Mesendoderm (in vitro differentiated cells): ENCODE measurements at regions not wholly inside any gene's neighbourhood (a gene's known extent, or its start where the extent isn't known, plus 50 kb on each side); places are given as distances from the start of the nearest gene placed in this dataset.

ENCODE experiments used
- DNase-seq: peaks from one replicate; pipeline ENCODE4 v3.0.0; 2013
- H2AK5ac ChIP-seq: 2 replicates; pipeline ENCODE4 v1.6.1; 2013; ENCODE audit warnings: low read length, inconsistent platforms
- H2BK120ac ChIP-seq: 2 replicates; pipeline ENCODE4 v1.6.1; 2013; ENCODE audit warnings: low read depth, mild to moderate bottlenecking, low read length, moderate library complexity, mixed read lengths
- H2BK15ac ChIP-seq: replicated peaks from 2 replicates; pipeline ENCODE4 v1.6.1; 2013; ENCODE audit warnings: low read depth, mild to moderate bottlenecking, moderate library complexity
- H2BK5ac ChIP-seq: 2 replicates; pipeline ENCODE4 v1.6.1; 2013; ENCODE audit warnings: low read length, inconsistent platforms
- H3K18ac ChIP-seq: 2 replicates; pipeline ENCODE4 v1.6.1; 2013; ENCODE audit warnings: mild to moderate bottlenecking, low read length, mixed read lengths
- H3K23ac ChIP-seq: one replicate; pipeline ENCODE4 v1.6.1; 2013; ENCODE audit warnings: low read length
- H3K27ac ChIP-seq: 2 replicates; pipeline ENCODE4 v1.5.1; 2013; ENCODE audit warnings: low read depth, mild to moderate bottlenecking, inconsistent platforms, low read length, moderate library complexity
- H3K27me3 ChIP-seq: 2 replicates; pipeline ENCODE4 v1.6.1; 2013; ENCODE audit warnings: low read length, control low read depth, mild to moderate bottlenecking, inconsistent platforms; ENCODE audit not compliant: insufficient read depth, poor library complexity
- H3K36me3 ChIP-seq: 2 replicates; pipeline ENCODE4 v1.6.1; 2013; ENCODE audit warnings: low read length, inconsistent platforms; ENCODE audit not compliant: control insufficient read depth, insufficient read depth
- H3K4ac ChIP-seq: one replicate; pipeline ENCODE4 v1.6.1; 2013; ENCODE audit warnings: low read depth, mild to moderate bottlenecking, low read length, moderate library complexity
- H3K4me1 ChIP-seq: 2 replicates; pipeline ENCODE4 v1.6.1; 2013; ENCODE audit warnings: low read depth, low read length, inconsistent platforms; ENCODE audit not compliant: control insufficient read depth
- H3K4me2 ChIP-seq: 2 replicates; pipeline ENCODE4 v1.6.1; 2013; ENCODE audit warnings: low read length
- H3K4me3 ChIP-seq: 2 replicates; pipeline ENCODE4 v1.5.1; 2013; ENCODE audit warnings: mild to moderate bottlenecking, low read length
- H3K56ac ChIP-seq: one replicate; pipeline ENCODE4 v1.6.1; 2013; ENCODE audit warnings: low read length
- H3K79me1 ChIP-seq: 2 replicates; pipeline ENCODE4 v1.6.1; 2013; ENCODE audit warnings: low read length, inconsistent platforms
- H3K79me2 ChIP-seq: 2 replicates; pipeline ENCODE4 v1.6.1; 2013; ENCODE audit warnings: mild to moderate bottlenecking, low read length; ENCODE audit not compliant: control insufficient read depth, insufficient read depth
- H3K9ac ChIP-seq: 2 replicates; pipeline ENCODE4 v1.6.1; 2013; ENCODE audit warnings: low read length, inconsistent platforms
- H4K5ac ChIP-seq: one replicate; pipeline ENCODE4 v1.6.1; 2013; ENCODE audit warnings: low read length
- H4K8ac ChIP-seq: one replicate; pipeline ENCODE4 v1.6.1; 2013; ENCODE audit warnings: low read depth, mild to moderate bottlenecking, control low read depth, low read length, moderate library complexity
- WGBS: extraction: QIAGEN DNeasy Blood & Tissue Kit; methylation state at CpG from one replicate; pipeline ENCODE4 v1.1.7; 2013; ENCODE audit warnings: low lambda C conversion rate, missing lambda C conversion rate; ENCODE audit not compliant: insufficient coverage; ENCODE audit errors: extremely low coverage; 5-methylcytosine and 5-hydroxymethylcytosine counted together

DNA sequence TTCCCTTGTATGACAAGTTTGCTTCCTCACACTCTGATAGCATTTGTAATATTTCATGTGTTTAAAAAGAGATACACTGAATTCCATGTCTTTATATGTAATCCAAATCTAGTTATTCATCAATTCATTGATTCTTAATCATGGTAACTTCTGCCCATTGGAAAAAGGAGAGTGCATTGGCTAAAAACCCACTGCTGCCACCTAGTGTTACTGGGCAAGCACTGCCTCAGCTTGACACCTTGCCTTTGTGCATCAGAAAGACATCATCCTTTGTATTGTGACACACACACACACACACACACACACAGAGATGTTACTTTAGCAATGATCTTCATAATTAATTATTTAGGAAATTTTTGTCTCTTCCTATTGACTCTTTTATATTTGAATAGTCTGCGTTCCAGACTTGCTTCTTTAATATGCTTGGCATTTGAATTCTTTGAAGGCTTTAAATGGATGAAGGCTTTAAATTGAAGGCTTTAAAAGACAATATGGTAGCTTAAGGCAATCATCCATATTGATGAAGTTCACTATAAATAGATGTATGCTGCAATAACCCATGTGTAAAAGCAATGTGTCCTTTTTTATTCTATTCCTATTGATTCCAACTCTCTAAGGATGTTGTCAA is 414.2 kb upstream of the CHST9 start:
- Histone ChIP-seq H3K4me1 (peaks cover 3% of the 10 kb centered on the region), H3K36me3 (no peaks in the 10 kb centered on the region), H2BK15ac (no peak overlapping the region), H3K79me2 (no peaks in the 10 kb centered on the region), H3K27me3 (no peaks in the 10 kb centered on the region), H3K4me2 (no peak overlapping the region), H4K5ac (no peak overlapping the region), H3K18ac (no peak overlapping the region), H3K79me1 (no peaks in the 10 kb centered on the region), H2AK5ac (no peak overlapping the region), H3K9ac (no peak overlapping the region), H3K4ac (no peak overlapping the region), H3K56ac (no peak overlapping the region), H2BK5ac (no peak overlapping the region), H2BK120ac (no peak overlapping the region), H4K8ac (no peak overlapping the region), H3K27ac (no peak overlapping the region), H3K4me3 (no peak overlapping the region), H3K23ac (no peak overlapping the region)
- WGBS, result no CpG with 5 or more reads among the region's 1 CpG
- peak; percentile 59 for DNase-seq

DNA sequence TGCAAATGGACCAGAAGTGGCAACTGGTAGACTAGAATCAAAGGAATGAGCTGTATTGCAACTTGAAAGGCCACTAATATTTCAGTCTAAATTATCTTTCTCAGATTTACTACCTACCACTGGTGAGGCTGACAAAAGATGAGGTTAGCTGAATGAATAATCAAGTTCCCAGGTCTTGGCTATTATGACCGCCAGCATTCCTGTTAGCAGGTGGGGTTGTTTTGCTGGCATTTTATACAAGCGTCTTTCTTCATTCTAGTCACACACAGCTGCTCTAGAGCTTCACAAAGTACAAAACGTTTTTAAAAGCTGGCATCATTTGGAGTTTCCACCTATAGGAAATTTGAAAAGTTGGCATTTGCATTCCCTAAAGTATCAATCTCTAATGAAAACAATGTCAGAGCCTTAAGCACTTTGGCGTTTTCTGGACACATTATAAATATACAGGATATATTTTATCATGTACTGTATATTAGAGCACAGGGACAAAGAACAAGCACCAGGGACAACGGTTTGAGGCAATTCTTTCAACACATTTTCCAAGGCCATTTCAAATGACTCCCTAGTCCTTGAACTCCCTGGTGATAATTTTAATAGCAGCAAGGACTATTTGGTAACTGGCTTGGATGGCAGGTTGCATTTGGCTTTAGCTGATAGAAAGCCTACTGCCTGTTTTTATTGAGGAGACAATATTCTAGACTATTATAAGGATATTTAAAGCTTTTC is 410.2 kb upstream of the CHST9 start:
- Histone ChIP-seq H2BK120ac (no peak overlapping the region), H3K4me1 (peaks cover 3% of the 10 kb centered on the region), H3K4me3 (no peak overlapping the region), H2BK5ac (no peak overlapping the region), H3K36me3 (no peaks in the 10 kb centered on the region), H3K4ac (no peak overlapping the region), H3K79me1 (no peaks in the 10 kb centered on the region), H2BK15ac (no peak overlapping the region), H3K9ac (no peak overlapping the region), H3K79me2 (no peaks in the 10 kb centered on the region), H3K23ac (no peak overlapping the region), H4K8ac (no peak overlapping the region), H3K56ac (no peak overlapping the region), H3K27ac (no peak overlapping the region), H3K27me3 (no peaks in the 10 kb centered on the region), H4K5ac (no peak overlapping the region), H2AK5ac (no peak overlapping the region), H3K4me2 (no peak overlapping the region), H3K18ac (no peak overlapping the region)
- DNase-seq, result no peak
- no CpG with 5 or more reads among the region's 5 CpGs for WGBS

DNA sequence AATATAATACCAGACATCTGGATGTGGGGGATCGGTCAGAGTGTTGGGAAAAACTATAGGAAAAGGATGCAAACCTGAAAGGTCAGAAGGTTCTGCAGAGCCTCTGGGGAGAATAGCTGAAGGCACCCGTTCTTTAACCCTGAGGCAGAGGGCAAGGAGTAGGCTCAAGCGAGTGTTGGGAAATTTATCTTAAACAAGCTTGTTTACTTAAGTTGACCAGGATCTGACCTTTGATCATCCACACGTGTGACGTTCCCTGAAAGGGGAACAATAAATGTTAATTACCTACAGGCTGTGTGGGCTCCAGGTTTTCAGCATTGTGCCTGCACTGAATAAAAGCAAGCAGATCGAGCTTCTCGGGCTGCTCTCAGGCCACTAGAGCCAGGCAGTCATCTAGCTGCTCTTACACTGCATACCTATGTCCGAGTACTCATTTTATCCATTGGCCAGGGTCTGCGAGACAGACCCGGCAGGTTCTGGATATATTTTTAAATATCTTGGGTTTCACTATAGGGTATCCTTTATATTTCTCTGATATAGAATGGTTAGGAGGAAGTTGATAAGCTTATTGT is 400.6 kb upstream of the CHST9 start:
- no peaks in the 10 kb centered on the region for H3K4me1 ChIP-seq
- no peak overlapping the region for H2AK5ac ChIP-seq
- no peaks in the 10 kb centered on the region for H3K36me3 ChIP-seq
- no peak overlapping the region for H3K4me3 ChIP-seq
- H3K18ac ChIP-seq, result no peak overlapping the region
- no peak for DNase-seq
- H3K9ac ChIP-seq, result no peak overlapping the region
- H3K27ac ChIP-seq, result no peak overlapping the region
- no peaks in the 10 kb centered on the region for H3K27me3 ChIP-seq
- H2BK15ac ChIP-seq, result no peak overlapping the region
- H3K56ac ChIP-seq, result no peak overlapping the region
- H2BK5ac ChIP-seq, result no peak overlapping the region
- WGBS, result no CpG with 5 or more reads among the region's 10 CpGs
- no peak overlapping the region for H4K5ac ChIP-seq
- no peaks in the 10 kb centered on the region for H3K79me2 ChIP-seq
- H3K4me2 ChIP-seq, result no peak overlapping the region
- H3K4ac ChIP-seq, result no peak overlapping the region
- no peak overlapping the region for H2BK120ac ChIP-seq
- no peak overlapping the region for H3K23ac ChIP-seq
- H4K8ac ChIP-seq, result no peak overlapping the region
- no peaks in the 10 kb centered on the region for H3K79me1 ChIP-seq

DNA sequence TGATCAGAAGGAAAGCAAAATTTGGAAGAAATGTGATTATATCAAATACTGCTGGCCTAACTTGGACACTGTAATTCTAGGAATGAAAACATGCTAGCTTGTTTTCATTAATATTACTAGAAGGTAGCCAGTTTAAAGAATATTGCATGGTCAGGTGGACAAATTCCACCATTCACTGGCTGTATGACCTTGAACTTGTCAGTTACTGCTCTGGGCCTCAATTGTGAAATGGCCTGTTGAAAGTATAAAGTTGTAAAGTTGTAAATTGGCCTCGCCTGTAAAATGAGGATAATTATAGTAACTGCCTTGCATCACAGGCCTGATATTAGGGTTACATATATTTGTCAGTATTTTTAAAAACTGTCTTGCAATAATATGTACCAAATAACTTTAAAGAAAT is 398.4 kb upstream of the CHST9 start:
- Histone ChIP-seq H3K18ac (no peak overlapping the region), H3K79me2 (no peaks in the 10 kb centered on the region), H4K5ac (no peak overlapping the region), H3K23ac (no peak overlapping the region), H3K4me2 (no peak overlapping the region), H3K9ac (no peak overlapping the region), H3K56ac (no peak overlapping the region), H3K27ac (no peak overlapping the region), H3K36me3 (no peaks in the 10 kb centered on the region), H3K4ac (no peak overlapping the region), H3K4me3 (no peak overlapping the region), H4K8ac (no peak overlapping the region), H3K79me1 (no peaks in the 10 kb centered on the region), H3K27me3 (no peaks in the 10 kb centered on the region), H2BK5ac (no peak overlapping the region), H2AK5ac (no peak overlapping the region), H2BK120ac (no peak overlapping the region), H2BK15ac (no peak overlapping the region), H3K4me1 (no peaks in the 10 kb centered on the region)
- no peak for DNase-seq
- no CpG with 5 or more reads among the region's 1 CpG for WGBS

DNA sequence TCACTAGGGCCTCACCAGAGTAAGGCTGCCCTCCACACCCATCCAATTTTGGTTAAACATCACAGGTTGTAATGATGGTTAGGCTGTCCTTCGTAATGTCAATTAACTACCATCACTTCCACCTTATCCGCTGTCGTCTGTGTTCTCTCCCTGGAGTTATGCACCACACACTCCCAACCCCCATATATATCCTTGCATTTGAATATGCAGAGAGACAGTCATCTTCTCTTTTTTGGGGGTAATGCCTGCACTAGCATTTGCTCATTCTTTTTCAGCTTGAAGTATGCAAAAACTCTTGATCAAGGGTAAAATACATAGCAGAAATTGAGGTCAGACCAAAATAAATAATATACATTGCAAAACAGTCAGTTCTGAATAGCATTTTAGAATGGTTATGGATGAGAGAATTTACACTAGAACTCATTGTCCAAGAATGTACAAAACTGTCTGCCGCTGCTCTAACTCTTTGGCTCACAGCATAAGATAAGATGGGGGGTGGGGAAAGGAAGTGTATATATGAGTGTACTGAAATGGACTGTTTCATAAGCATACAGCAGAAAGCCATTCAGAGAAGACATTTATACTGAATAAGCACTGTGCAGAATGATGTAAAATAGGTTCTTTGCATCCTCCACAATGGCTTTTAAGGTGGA is 397.8 kb upstream of the CHST9 start:
- Histone ChIP-seq H2AK5ac (no peak overlapping the region), H3K4ac (no peak overlapping the region), H3K4me1 (no peaks in the 10 kb centered on the region), H4K8ac (no peak overlapping the region), H3K27me3 (no peaks in the 10 kb centered on the region), H3K56ac (no peak overlapping the region), H3K4me2 (no peak overlapping the region), H2BK5ac (no peak overlapping the region), H4K5ac (no peak overlapping the region), H3K9ac (no peak overlapping the region), H3K4me3 (no peak overlapping the region), H2BK120ac (no peak overlapping the region), H3K27ac (no peak overlapping the region), H3K79me2 (no peaks in the 10 kb centered on the region), H2BK15ac (no peak overlapping the region), H3K79me1 (no peaks in the 10 kb centered on the region), H3K18ac (no peak overlapping the region), H3K36me3 (no peaks in the 10 kb centered on the region), H3K23ac (no peak overlapping the region)
- no peak for DNase-seq
- no CpG with 5 or more reads among the region's 4 CpGs for WGBS
